NCI-H2227 (cell line): ENCODE measurements at regions not wholly inside any gene's neighbourhood (a gene's known extent, or its start where the extent isn't known, plus 50 kb on each side); places are given as distances from the start of the nearest gene placed in this dataset.

Experiments
- DNase-seq: peaks from one replicate; lab custom pipeline; 2025; ENCODE audit not compliant: unreplicated experiment; lab: John Stamatoyannopoulos, UW

GRCh38 chr5:174425271-174425963, 299.0 kb upstream of the MSX2 start:
- DNase-seq, result no peak

- DNase-seq, result no peak
These were observed 298.5 kb upstream of the MSX2 start for GRCh38 chr5:174425964-174426290.

DNA sequence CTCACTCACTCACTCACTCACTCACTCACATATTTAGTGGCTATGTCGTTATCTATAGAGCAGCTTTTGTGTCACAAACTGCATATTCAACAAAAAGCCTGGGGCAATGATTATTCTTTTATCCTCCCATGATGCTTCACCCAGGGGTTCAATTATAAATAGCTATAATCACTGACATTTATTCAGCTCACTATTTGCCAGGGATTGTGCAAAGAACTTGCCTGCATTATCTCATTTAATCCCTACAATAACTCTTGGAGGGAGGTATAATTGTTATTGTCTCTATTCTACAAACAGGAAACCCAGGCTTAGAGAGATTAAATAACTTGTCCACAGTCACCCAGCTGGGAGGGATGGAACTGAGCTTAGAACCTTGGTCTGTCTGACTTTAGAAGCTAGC, 298.0 kb upstream of the MSX2 start:
- no peak for DNase-seq

DNA sequence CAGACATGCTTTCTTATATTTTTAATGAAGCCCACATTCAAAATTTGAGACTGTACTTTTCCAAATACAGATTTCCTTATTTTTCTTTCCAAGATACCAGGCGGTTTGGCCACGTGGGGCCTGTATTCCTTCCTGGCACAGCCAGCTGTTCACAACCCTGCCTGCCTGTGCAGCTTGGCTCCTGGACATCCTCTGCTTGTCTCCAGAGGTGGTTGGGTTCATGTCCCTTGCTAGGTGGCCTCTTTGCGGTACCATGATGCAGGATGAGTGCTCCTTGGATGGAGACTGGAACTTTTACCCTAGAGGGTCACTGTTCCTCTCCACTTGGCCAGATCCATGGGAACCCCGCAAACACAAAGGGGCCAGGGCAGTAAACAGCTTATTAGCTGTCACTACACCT, 297.5 kb upstream of the MSX2 start:
- no peak for DNase-seq

DNA sequence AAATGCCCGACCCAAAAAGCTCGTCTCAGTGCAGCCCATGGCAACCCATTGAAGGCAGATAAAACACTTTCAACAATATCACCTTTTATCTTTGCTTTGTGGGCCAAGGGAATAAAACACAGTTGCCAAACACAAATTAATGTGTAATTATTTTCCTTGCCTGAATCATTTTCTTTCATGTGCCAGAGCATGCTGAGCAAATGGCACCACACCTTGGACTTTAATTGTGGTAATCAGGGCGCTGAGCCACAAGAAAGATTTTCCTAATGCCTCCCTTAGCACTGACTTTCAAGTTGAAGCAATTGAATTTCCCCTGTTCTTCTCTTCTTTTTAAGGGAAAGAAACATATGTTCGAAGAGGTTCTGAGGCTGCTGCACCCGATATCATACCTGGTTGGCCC, 297.1 kb upstream of the MSX2 start:
- DNase-seq, result no peak

GRCh38 chr5:174428895-174429294, 295.5 kb upstream of the MSX2 start:
- no peak for DNase-seq

- no peak for DNase-seq
These were observed 293.4 kb upstream of the MSX2 start for GRCh38 chr5:174430940-174431339.

- DNase-seq, result no peak
These were observed 292.9 kb upstream of the MSX2 start for GRCh38 chr5:174431504-174431903.

DNA sequence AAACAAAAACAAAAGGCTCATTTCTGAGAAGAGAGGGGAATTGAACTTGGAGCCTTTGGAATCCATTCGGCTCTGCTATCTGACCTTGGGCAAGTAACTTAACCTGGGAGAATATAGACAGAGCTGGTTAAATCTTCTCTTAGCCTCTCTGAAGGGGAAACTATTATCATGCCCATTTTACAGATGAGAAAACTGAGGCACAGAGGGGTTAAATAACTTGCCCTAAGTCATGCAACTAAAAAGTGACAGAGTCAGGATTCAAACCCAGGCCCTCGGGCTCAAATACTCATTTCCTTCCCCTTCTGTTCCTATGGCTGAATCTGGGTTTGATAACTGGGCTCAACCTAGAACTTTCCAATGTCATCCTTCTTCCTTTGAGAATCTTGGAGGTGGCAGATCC, 291.3 kb upstream of the MSX2 start:
- no peak for DNase-seq

GRCh38 chr5:174436750-174437149, 287.6 kb upstream of the MSX2 start:
- DNase-seq, result no peak

DNA sequence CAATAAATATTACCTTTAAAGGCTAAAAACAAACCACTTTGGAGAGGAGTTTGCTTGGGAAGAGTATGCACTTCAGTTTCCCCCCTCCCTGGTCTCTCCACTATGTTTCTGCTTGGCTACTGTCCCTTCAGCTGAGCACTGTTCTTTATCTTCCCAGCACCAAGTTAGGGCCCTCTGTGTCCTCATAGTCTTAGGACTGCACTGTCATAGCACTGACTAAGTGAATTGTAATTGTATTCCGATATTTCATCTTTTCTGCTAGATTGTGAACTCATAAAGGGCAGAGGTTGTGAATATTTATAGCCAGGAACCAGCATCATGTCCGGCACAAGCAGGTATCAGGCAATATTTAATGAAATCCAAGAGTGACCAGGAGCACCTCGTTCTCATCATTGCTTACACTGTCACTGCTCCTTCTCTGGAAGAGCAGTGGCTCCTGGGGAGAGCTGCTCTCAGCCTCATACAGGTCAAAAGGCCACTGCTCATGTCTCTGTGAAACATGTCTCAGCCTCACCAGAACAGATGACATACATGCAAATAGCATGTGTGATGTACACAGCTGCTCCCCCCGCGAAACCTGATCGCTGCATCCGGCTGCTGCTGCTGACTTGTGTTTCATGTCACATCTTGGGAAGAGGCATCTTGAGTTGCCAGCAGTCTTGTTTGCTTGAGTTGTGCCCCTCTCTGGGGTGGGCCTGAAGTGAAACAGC, 279.7 kb upstream of the MSX2 start:
- no peak for DNase-seq

- no peak for DNase-seq
These were observed 277.9 kb upstream of the MSX2 start for GRCh38 chr5:174446446-174446845.

DNA sequence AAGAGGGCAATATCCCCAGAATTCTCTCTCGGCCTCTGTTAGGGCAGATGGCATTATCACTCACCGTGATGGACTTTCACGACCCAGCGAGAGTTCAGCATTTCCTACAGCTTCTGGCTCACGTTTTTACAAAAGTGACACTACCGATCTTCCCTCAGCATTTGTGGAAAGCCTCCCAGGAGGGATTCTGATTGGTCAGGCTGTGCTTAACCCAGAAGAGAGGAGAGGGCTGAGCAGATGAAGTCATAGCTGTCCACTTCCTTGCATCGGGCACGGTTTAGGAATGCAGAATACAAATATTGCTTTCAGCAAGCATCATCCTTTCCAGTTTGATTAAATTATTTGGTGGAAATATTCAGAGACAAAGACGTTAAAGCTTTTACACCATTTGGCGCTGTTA, 277.4 kb upstream of the MSX2 start:
- no peak for DNase-seq

- DNase-seq, result no peak
These were observed 276.3 kb upstream of the MSX2 start for GRCh38 chr5:174448041-174448440.

DNA sequence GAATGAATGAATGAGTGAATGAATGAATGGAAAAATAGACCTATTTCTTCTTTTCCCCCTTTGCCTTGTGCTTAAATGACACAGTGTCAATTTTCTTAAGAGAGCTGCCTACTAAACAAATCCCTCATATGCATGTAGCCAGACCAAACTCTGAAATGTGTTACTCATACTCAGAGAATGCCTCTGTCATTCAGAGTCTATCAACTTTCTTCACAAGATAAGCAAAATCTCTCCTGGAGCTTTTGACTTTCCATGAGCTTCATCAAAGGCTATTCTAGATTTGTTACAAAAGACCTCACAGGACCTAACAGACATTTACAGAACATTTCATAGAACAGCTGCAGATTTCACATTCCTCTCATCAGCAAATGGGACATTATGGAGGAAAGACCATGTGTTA, 275.7 kb upstream of the MSX2 start:
- no peak for DNase-seq

DNA sequence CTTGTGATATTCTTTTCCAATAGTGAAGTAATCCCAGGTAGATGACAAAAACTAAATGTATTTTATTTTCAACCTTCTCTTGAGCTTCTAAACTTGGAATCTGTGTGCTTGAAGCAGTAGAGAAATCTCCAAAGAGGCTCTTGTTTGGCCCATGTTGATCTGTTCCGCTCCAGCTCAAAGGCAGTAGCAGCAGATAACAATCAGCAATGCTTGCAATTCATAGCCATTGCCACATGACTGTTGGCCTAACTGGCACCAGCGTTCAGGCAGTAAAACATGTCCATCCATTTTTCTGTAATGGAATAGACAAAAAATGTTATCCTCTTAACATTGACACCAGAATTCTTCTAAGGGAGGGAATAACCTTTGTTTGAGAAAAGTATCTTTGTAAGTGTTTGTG, 270.7 kb upstream of the MSX2 start:
- no peak for DNase-seq

- DNase-seq, result no peak
These were observed 269.9 kb upstream of the MSX2 start for GRCh38 chr5:174454464-174454863.

DNA sequence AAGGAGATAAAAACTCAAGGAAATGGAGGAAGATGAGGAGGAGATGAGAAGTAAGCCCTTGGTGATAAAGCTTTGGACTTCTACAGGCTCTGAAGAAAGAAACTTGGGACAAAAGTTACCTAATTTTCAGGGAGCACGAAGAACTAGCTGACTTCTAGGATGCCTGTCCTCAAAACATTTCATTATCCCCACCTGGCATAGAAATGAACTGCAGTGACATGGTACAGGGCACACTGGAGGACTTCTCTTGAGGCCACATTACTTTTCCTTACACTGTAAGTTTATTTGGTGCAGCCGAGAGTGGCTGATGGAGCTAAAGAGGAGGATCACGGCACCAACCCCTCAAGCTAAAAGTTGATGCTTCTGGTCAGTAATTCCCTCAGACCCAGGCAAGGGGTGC, 269.5 kb upstream of the MSX2 start:
- no peak for DNase-seq

DNA sequence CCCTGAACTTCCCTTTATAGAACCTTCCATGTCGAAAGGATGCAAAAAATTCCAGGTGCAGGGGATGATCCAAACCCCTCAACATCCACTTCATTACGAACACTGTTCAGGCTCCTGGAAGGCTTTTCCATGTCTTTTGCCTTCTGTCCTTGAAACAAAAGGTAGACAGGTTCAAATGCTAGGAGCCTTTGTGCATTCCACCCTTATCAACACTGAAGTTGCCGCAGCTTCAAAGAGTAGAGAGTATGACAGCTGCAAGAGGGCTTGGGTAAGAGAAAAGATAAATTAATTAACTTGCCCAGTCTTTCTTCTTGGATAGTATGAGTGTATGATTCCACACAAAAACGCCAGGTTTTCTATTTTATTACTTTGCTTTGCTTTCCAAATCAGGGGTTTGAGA, 269.1 kb upstream of the MSX2 start:
- DNase-seq, result no peak

- DNase-seq, result no peak
These were observed 267.2 kb upstream of the MSX2 start for GRCh38 chr5:174457141-174457678.

DNA sequence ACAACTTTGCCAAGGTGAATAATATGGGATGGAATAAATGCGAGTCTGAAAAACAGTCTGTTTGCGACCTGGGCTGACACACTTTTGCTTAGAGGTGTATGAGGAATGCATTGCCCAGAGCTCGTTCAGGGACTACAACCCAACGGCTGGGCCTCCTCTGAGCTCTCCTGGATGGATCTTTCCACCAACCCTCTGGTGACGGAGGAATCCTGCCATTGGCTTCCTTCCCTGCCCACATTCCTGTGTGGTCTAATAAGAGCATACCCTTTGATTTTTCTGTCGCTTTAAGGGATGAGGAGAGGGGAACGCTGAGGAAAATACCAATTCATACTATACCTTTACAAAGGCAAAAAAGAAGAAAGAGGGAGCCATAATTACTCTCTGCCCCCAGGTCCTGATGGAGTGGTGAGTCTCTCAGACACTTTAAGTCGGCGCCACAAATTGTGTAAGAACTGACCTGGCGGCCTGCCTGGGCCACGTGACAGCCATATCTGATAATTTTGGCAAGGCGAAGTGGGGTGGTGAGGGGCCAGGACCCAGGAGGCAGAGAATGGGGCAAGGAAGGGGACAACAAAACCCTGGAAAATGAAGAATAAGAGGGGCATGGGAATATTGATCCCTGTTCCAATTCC, 265.2 kb upstream of the MSX2 start:
- no peak for DNase-seq

- no peak for DNase-seq
These were observed 264.4 kb upstream of the MSX2 start for GRCh38 chr5:174459832-174460448.
